ENCODE measurements at regions not wholly inside any gene's neighbourhood (a gene's known extent, or its start where the extent isn't known, plus 50 kb on each side); places are given as distances from the start of the nearest gene placed in this dataset.

GRCh38 chr7:66528652-66529051 is 100.0 kb upstream of the KCTD7 start:
- no peak for TF ChIP-seq CTCF (conservative IDR thresholded peaks at IDR 0.05 in 1 of 2, IDR thresholded peaks at IDR 0.05 in 1 of 2; ENCODE audit: extremely low read depth in 1 of 2, insufficient read depth in 1 of 2, low read depth in 1 of 2, low read length in 2 of 2)
- TF ChIP-seq EZH2 (IDR thresholded peaks at IDR 0.05; ENCODE audit: borderline replicate concordance, low read length), result no peak

Measured in mammary epithelial cell (primary cell).